K562 (cell line): ENCODE measurements at regions not wholly inside any gene's neighbourhood (a gene's known extent, or its start where the extent isn't known, plus 50 kb on each side); places are given as distances from the start of the nearest gene placed in this dataset.

Source experiments
- ATAC-seq: fragments of 200-7000 bp; cut with Tn5 transposase; 3 replicates; pipeline ENCODE4 v1.9.1; 2020; ENCODE audit warnings: moderate library complexity
- BruUV-seq: library from RNA; stranded (reverse); fragments of 400-500 nt; replicated peaks from 2 replicates; lab custom pipeline; 2021; lab: Mats Ljungman, UMichigan
- CTCF ChIA-PET: fragments of 300-600 bp; formaldehyde crosslinking; extraction: SDS; loops from one replicate; lab custom pipeline; 2021; ENCODE audit warnings: low intra/inter-chr PET ratio; lab: Yijun Ruan, JAX
- POLR2A ChIA-PET: fragments of 300-600, 350-650 bp; sonication (Branson Sonifier 250); formaldehyde crosslinking; extraction: SDS; loops from one replicate; lab custom pipeline; 2021; ENCODE audit warnings: antibody characterized with exemption, inconsistent platforms; lab: Yijun Ruan, JAX
- DNase-seq, 4 experiments: peaks; one replicate each; pipeline versions ENCODE4 v3.0.0 to v3.0.0-alpha.2; 2011 to 2018; ENCODE audit warnings: low spot score in 3 of 4, mixed read lengths in 3 of 4; ENCODE audit errors: extremely low read depth in 1 of 4
- FAIRE-seq: peaks from 2 replicates; lab custom pipeline; 2011; peaks lifted over from hg19 to GRCh38; lab: Jason Lieb, UNC
- H2AFZ ChIP-seq: 2 replicates; pipeline ENCODE4 v1.6.0; 2011; ENCODE audit warnings: low read depth, low read length, control low read depth, inconsistent platforms
- H3K27ac ChIP-seq: fragments of 200-600 bp; 3 replicates; pipeline ENCODE4 v1.8.0; 2011; ENCODE audit warnings: low read depth, mild to moderate bottlenecking, control low read depth, inconsistent platforms, low read length, moderate library complexity, mixed read lengths; ENCODE audit errors: extremely low read depth
- H3K27me3 ChIP-seq, 2 experiments: fragments of 300-600 bp in 1 of 2; 2 replicates in 1 of 2; 3 replicates in 1 of 2; pipeline versions ENCODE4 v1.6.0 to v1.8.0; 2011; ENCODE audit warnings: inconsistent platforms in 2 of 2, low read length in 2 of 2, mild to moderate bottlenecking in 1 of 2, mixed read lengths in 1 of 2, moderate library complexity in 1 of 2; ENCODE audit not compliant: control insufficient read depth in 2 of 2, insufficient read depth in 2 of 2
- H3K36me3 ChIP-seq: fragments of 300-600 bp; 3 replicates; pipeline ENCODE4 v1.8.0; 2011; ENCODE audit warnings: mild to moderate bottlenecking, low read length, inconsistent platforms; ENCODE audit not compliant: control insufficient read depth, insufficient read depth
- H3K4me1 ChIP-seq, 2 experiments: fragments of 200-600 bp in 1 of 2; replicated peaks in 1 of 2; 2 replicates in 1 of 2; 3 replicates in 1 of 2; pipeline versions ENCODE4 v1.5.1 to v1.8.0; 2011; ENCODE audit warnings: inconsistent platforms in 2 of 2, low read length in 2 of 2, mild to moderate bottlenecking in 1 of 2, mixed read lengths in 1 of 2, moderate library complexity in 1 of 2; ENCODE audit not compliant: control insufficient read depth in 2 of 2, insufficient read depth in 2 of 2
- H3K4me2 ChIP-seq: 2 replicates; pipeline ENCODE4 v1.6.1; 2011; ENCODE audit warnings: low read length, control low read depth, inconsistent platforms, mixed read lengths; ENCODE audit not compliant: insufficient read depth
- H3K4me3 ChIP-seq: fragments of 200-600 bp; sonication (generic), shearing (Covaris generic); 2 replicates; pipeline ENCODE4 v1.5.1; 2016; ENCODE audit warnings: control low read depth, inconsistent platforms
- H3K79me2 ChIP-seq: fragments of 200-600 bp; 3 replicates; pipeline ENCODE4 v1.8.0; 2011; ENCODE audit warnings: low read length, inconsistent platforms; ENCODE audit not compliant: control insufficient read depth, insufficient read depth
- H3K9ac ChIP-seq, 2 experiments: 2 replicates each; pipeline versions ENCODE4 v1.6.0 to v1.6.1; 2011; ENCODE audit warnings: low read depth in 2 of 2, low read length in 2 of 2, control low read depth in 1 of 2, inconsistent platforms in 1 of 2, mild to moderate bottlenecking in 1 of 2, mixed read lengths in 1 of 2; ENCODE audit not compliant: insufficient read depth in 1 of 2
- H3K9me1 ChIP-seq: one replicate; pipeline ENCODE4 v1.6.0; 2011; ENCODE audit warnings: inconsistent platforms, mild to moderate bottlenecking, low read length, moderate library complexity; ENCODE audit not compliant: control insufficient read depth, insufficient read depth
- H3K9me3 ChIP-seq: replicated peaks from 2 replicates; pipeline ENCODE4 v1.5.1; 2011; ENCODE audit warnings: low read depth, low read length, inconsistent platforms; ENCODE audit not compliant: control insufficient read depth, insufficient read depth
- H4K20me1 ChIP-seq: replicated peaks from 2 replicates; pipeline ENCODE4 v1.6.1; 2011; ENCODE audit warnings: low read length, inconsistent platforms, mixed read lengths; ENCODE audit not compliant: control insufficient read depth, insufficient read depth
- CBX8 ChIP-seq: fragments of 200-600 bp; sonication (generic); IDR thresholded peaks from 2 replicates; pipeline ENCODE4 v1.6.1; 2012; ENCODE audit warnings: borderline replicate concordance, mixed run types, low read depth, mild to moderate bottlenecking, moderate library complexity, mixed read lengths, low read length, control low read depth, inconsistent platforms; ENCODE audit not compliant: poor library complexity, severe bottlenecking; ENCODE audit errors: extremely low read depth
- HNRNPK ChIP-seq: fragments of 200-400 bp; formaldehyde crosslinking; IDR thresholded peaks from one replicate; pipeline ENCODE4 v1.6.1; 2018; ENCODE audit warnings: mild to moderate bottlenecking, low read depth, low read length; ENCODE audit not compliant: poor library complexity, severe bottlenecking
- HNRNPUL1 ChIP-seq: fragments of 200-400 bp; formaldehyde crosslinking; IDR thresholded peaks from 2 replicates; pipeline ENCODE4 v1.6.1; 2017; ENCODE audit warnings: low read length
- POLR3A ChIP-seq: IDR thresholded peaks from 2 replicates; pipeline ENCODE4 v1.6.1; 2011; ENCODE audit warnings: borderline replicate concordance, mild to moderate bottlenecking, moderate library complexity; ENCODE audit not compliant: insufficient read length, insufficient read depth; ENCODE audit errors: extremely low read depth
- PURB ChIP-seq: sonication (generic); formaldehyde crosslinking; IDR thresholded peaks from 2 replicates; pipeline ENCODE4 v1.9.0; 2021; ENCODE audit warnings: low read depth, mild to moderate bottlenecking, missing genetic modification reagents
- RCOR1 ChIP-seq, 2 experiments: IDR thresholded peaks; 2 replicates each; pipeline ENCODE4 v1.6.1; 2012; ENCODE audit warnings: low read depth in 2 of 2, low read length in 2 of 2, borderline replicate concordance in 1 of 2, improper control_type of control experiment in 1 of 2
- SIN3B ChIP-seq: fragments of 450-650 bp; IDR thresholded peaks from 2 replicates; pipeline ENCODE4 v1.6.1; 2017; ENCODE audit warnings: low read depth, mild to moderate bottlenecking, moderate library complexity
- U2AF2 ChIP-seq: fragments of 200-400 bp; formaldehyde crosslinking; optimal IDR thresholded peaks from 2 replicates; pipeline ENCODE3; 2017; ENCODE audit warnings: low read depth, mild to moderate bottlenecking, low read length
- WGBS: fragments of 100-300 bp; shearing (Covaris generic); methylation state at CpG from one replicate; pipeline ENCODE4 v1.1.6; 2016; ENCODE audit warnings: low coverage, mixed read lengths; ENCODE audit not compliant: insufficient coverage; ENCODE audit errors: missing lambda C conversion rate; 5-methylcytosine and 5-hydroxymethylcytosine counted together
- in situ Hi-C: fragments of 300-500 bp; cut with MboI; formaldehyde crosslinking; loops from 4 replicates; pipeline ENCODE4 v1.15.0; 2018; ENCODE audit warnings: inconsistent platforms, mixed read lengths
- intact Hi-C: fragments of 100-400 bp; cut with micrococcal nuclease; formaldehyde crosslinking; loops from 2 replicates; pipeline ENCODE4 v1.14.2; 2022
- TF ChIP-seq, protein P1 (sequence below): fragments of 450-650 bp; IDR thresholded peaks from 2 replicates; pipeline ENCODE4 v1.6.1; 2018; ENCODE audit not compliant: partially characterized antibody
- TF ChIP-seq, protein P2 (sequence below): sonication (generic); formaldehyde crosslinking; IDR thresholded peaks from 2 replicates; pipeline ENCODE4 v1.8.0; 2022; ENCODE audit warnings: mild to moderate bottlenecking, low read depth, missing genetic modification reagents
- TF ChIP-seq, protein P3 (sequence below): fragments of 250-450 bp; sonication (Bioruptor Pico); IDR thresholded peaks from 2 replicates; pipeline ENCODE4 v1.4.0; 2020; ENCODE audit warnings: mild to moderate bottlenecking, moderate library complexity
- TF ChIP-seq, protein P4 (sequence below): sonication (generic); formaldehyde crosslinking; IDR thresholded peaks from 2 replicates; pipeline ENCODE4 v1.8.1; 2023; ENCODE audit warnings: mild to moderate bottlenecking, missing genetic modification reagents

DNA sequence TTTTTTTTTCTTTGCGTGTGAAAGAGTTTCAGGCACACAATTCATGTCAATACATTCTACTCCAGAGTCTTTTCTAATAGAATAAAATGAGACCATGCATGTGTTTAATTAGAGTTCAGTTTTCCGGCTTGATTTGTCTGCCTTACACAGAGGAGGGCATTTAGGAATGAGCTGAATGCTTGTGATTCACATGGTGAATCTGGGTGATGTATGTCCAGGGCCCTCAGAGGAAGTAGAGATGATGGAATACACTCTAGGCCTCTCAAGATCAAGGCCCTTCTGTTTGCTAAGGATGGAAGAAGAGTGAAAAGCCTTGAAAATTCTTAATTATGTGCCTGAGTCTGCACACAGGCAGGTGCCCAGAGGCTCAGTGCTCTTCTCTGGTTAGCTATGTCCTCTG lies 71.0 kb upstream of the CYRIA start:
- Histone ChIP-seq H4K20me1 (no peaks in the 10 kb centered on the region), H3K27me3 (peaks cover 0 to 11% of the 10 kb centered on the region in 2 experiments; a peak in 1 of 5 replicates), H3K4me2 (no peak overlapping the region), H3K79me2 (no peaks in the 10 kb centered on the region), H3K9ac (no peak overlapping the region), H3K9me1 (no peaks in the 10 kb centered on the region), H2AFZ (no peak overlapping the region), H3K4me1 (peaks cover 0 to 9% of the 10 kb centered on the region in 2 experiments; a peak in 2 of 5 replicates), H3K27ac (no peak overlapping the region), H3K36me3 (no peaks in the 10 kb centered on the region), H3K4me3 (no peak overlapping the region), H3K9me3 (no peaks in the 10 kb centered on the region)
- DNase-seq (no peak), FAIRE-seq (no peak), ATAC-seq (no peak)
- WGBS: 2% methylated on average over 2 of the region's 2 CpGs
- ChIA-PET CTCF (no interaction called here), POLR2A (no interaction called here)
- no TSS peak for BruUV-seq
- intact Hi-C loops (no loop called here), in situ Hi-C loops (no loop called here)
- TF ChIP-seq RCOR1 (IDR thresholded peaks at IDR 0.05; ENCODE audit: borderline replicate concordance in 1 of 2, low read depth in 2 of 2, low read length in 2 of 2) (no peak), U2AF2 (no peak), CBX8 (no peak), POLR3A (no peak), HNRNPUL1 (no peak), HNRNPK (no peak), PURB (CRISPR knock-in tag) (no peak), SIN3B (no peak)
- TF ChIP-seq, protein P1, sequence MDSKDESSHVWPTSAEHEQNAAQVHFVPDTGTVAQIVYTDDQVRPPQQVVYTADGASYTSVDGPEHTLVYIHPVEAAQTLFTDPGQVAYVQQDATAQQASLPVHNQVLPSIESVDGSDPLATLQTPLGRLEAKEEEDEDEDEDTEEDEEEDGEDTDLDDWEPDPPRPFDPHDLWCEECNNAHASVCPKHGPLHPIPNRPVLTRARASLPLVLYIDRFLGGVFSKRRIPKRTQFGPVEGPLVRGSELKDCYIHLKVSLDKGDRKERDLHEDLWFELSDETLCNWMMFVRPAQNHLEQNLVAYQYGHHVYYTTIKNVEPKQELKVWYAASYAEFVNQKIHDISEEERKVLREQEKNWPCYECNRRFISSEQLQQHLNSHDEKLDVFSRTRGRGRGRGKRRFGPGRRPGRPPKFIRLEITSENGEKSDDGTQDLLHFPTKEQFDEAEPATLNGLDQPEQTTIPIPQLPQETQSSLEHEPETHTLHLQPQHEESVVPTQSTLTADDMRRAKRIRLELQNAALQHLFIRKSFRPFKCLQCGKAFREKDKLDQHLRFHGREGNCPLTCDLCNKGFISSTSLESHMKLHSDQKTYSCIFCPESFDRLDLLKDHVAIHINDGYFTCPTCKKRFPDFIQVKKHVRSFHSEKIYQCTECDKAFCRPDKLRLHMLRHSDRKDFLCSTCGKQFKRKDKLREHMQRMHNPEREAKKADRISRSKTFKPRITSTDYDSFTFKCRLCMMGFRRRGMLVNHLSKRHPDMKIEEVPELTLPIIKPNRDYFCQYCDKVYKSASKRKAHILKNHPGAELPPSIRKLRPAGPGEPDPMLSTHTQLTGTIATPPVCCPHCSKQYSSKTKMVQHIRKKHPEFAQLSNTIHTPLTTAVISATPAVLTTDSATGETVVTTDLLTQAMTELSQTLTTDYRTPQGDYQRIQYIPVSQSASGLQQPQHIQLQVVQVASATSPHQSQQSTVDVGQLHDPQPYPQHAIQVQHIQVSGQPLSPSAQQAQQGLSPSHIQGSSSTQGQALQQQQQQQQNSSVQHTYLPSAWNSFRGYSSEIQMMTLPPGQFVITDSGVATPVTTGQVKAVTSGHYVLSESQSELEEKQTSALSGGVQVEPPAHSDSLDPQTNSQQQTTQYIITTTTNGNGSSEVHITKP: no peak
- TF ChIP-seq, protein P2, sequence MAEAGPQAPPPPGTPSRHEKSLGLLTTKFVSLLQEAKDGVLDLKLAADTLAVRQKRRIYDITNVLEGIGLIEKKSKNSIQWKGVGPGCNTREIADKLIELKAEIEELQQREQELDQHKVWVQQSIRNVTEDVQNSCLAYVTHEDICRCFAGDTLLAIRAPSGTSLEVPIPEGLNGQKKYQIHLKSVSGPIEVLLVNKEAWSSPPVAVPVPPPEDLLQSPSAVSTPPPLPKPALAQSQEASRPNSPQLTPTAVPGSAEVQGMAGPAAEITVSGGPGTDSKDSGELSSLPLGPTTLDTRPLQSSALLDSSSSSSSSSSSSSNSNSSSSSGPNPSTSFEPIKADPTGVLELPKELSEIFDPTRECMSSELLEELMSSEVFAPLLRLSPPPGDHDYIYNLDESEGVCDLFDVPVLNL: no peak
- TF ChIP-seq, protein P3, sequence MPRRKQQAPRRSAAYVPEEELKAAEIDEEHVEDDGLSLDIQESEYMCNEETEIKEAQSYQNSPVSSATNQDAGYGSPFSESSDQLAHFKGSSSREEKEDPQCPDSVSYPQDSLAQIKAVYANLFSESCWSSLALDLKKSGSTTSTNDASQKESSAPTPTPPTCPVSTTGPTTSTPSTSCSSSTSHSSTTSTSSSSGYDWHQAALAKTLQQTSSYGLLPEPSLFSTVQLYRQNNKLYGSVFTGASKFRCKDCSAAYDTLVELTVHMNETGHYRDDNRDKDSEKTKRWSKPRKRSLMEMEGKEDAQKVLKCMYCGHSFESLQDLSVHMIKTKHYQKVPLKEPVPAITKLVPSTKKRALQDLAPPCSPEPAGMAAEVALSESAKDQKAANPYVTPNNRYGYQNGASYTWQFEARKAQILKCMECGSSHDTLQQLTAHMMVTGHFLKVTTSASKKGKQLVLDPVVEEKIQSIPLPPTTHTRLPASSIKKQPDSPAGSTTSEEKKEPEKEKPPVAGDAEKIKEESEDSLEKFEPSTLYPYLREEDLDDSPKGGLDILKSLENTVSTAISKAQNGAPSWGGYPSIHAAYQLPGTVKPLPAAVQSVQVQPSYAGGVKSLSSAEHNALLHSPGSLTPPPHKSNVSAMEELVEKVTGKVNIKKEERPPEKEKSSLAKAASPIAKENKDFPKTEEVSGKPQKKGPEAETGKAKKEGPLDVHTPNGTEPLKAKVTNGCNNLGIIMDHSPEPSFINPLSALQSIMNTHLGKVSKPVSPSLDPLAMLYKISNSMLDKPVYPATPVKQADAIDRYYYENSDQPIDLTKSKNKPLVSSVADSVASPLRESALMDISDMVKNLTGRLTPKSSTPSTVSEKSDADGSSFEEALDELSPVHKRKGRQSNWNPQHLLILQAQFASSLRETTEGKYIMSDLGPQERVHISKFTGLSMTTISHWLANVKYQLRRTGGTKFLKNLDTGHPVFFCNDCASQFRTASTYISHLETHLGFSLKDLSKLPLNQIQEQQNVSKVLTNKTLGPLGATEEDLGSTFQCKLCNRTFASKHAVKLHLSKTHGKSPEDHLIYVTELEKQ (CRISPR knock-in tag): no peak
- TF ChIP-seq, protein P4, sequence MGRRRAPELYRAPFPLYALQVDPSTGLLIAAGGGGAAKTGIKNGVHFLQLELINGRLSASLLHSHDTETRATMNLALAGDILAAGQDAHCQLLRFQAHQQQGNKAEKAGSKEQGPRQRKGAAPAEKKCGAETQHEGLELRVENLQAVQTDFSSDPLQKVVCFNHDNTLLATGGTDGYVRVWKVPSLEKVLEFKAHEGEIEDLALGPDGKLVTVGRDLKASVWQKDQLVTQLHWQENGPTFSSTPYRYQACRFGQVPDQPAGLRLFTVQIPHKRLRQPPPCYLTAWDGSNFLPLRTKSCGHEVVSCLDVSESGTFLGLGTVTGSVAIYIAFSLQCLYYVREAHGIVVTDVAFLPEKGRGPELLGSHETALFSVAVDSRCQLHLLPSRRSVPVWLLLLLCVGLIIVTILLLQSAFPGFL (CRISPR knock-in tag): no peak
